ENCODE measurements at regions not wholly inside any gene's neighbourhood (a gene's known extent, or its start where the extent isn't known, plus 50 kb on each side); places are given as distances from the start of the nearest gene placed in this dataset.
A peak's percentile ranks its signal among the peaks of the same experiment; 100 is the strongest.

GRCh38 chr6:54465649-54466300, 157.5 kb downstream of the TINAG start:
- DNase-seq (ENCODE audit: low read depth) = no peak
- TF ChIP-seq CTCF (conservative IDR thresholded peaks at IDR 0.05; ENCODE audit: low read depth, low read length) = no peak
- H3K4me3 ChIP-seq (ENCODE audit: low read length) = no peak overlapping the region

- no peak overlapping the region for H3K4me3 ChIP-seq (ENCODE audit: low read length)
- no peak for DNase-seq (ENCODE audit: low read depth)
- TF ChIP-seq CTCF (conservative IDR thresholded peaks at IDR 0.05; ENCODE audit: low read depth, low read length) = no peak
These were observed 159.1 kb downstream of the TINAG start for GRCh38 chr6:54467384-54467783.

- no peak for DNase-seq (ENCODE audit: low read depth)
- no peak overlapping the region for H3K4me3 ChIP-seq (ENCODE audit: low read length)
- TF ChIP-seq CTCF (conservative IDR thresholded peaks at IDR 0.05; ENCODE audit: low read depth, low read length) = no peak
These were observed 165.1 kb downstream of the TINAG start for GRCh38 chr6:54473328-54473727.

- DNase-seq (ENCODE audit: low read depth) = no peak
- TF ChIP-seq CTCF (conservative IDR thresholded peaks at IDR 0.05; ENCODE audit: low read depth, low read length) = no peak
- H3K4me3 ChIP-seq (ENCODE audit: low read length) = no peak overlapping the region
These were observed 166.7 kb downstream of the TINAG start for GRCh38 chr6:54474898-54475297.

GRCh38 chr6:54481091-54481490, 172.8 kb downstream of the TINAG start:
- no peak for TF ChIP-seq CTCF (conservative IDR thresholded peaks at IDR 0.05; ENCODE audit: low read depth, low read length)
- no peak for DNase-seq (ENCODE audit: low read depth)

GRCh38 chr6:54491431-54491830, 183.2 kb downstream of the TINAG start:
- TF ChIP-seq CTCF (conservative IDR thresholded peaks at IDR 0.05; ENCODE audit: low read depth, low read length) = no peak
- no peak overlapping the region for H3K4me3 ChIP-seq (ENCODE audit: low read length)
- no peak for DNase-seq (ENCODE audit: low read depth)

More at GRCh38 chr6:54481091-54481490, 172.8 kb downstream of the TINAG start:
- no peak overlapping the region for H3K4me3 ChIP-seq (ENCODE audit: low read length)

- no peak for TF ChIP-seq CTCF (conservative IDR thresholded peaks at IDR 0.05; ENCODE audit: low read depth, low read length)
- DNase-seq (ENCODE audit: low read depth) = peak; percentile 2
These were observed 184.9 kb downstream of the TINAG start for GRCh38 chr6:54493138-54493537.

More at GRCh38 chr6:54493138-54493537, 184.9 kb downstream of the TINAG start:
- no peak overlapping the region for H3K4me3 ChIP-seq (ENCODE audit: low read length)

Data from retinal pigment epithelial cell (primary cell).